GM12878 (cell line): ENCODE measurements at regions not wholly inside any gene's neighbourhood (a gene's known extent, or its start where the extent isn't known, plus 50 kb on each side); places are given as distances from the start of the nearest gene placed in this dataset.

Experiments
- CBX5 ChIP-seq: sonication (generic); IDR thresholded peaks from 2 replicates; pipeline ENCODE4 v1.6.1; 2016; ENCODE audit warnings: low read depth, moderate library complexity, mild to moderate bottlenecking, inconsistent platforms
- CTCF ChIP-seq, 3 experiments: IDR thresholded peaks in 2 of 3; conservative IDR thresholded peaks in 1 of 3; 2 replicates each; pipeline ENCODE4 v1.5.1; 2011; ENCODE audit warnings: low read depth in 3 of 3, low read length in 3 of 3, mild to moderate bottlenecking in 3 of 3, control low read depth in 2 of 3, moderate library complexity in 2 of 3, inconsistent platforms in 1 of 3, mixed read lengths in 1 of 3; ENCODE audit not compliant: control insufficient read depth in 2 of 3, insufficient read depth in 1 of 3; ENCODE audit errors: extremely low read depth in 1 of 3
- EED ChIP-seq: sonication (generic); IDR thresholded peaks from 2 replicates; pipeline ENCODE4 v1.6.1; 2016; ENCODE audit warnings: antibody characterized with exemption, low read depth
- ETV6 ChIP-seq, 2 experiments: fragments of 450-650 bp in 1 of 2; IDR thresholded peaks in 1 of 2; conservative IDR thresholded peaks in 1 of 2; 2 replicates each; pipeline ENCODE4 v1.6.1; 2014; ENCODE audit warnings: antibody characterized with exemption in 1 of 2, borderline replicate concordance in 1 of 2, low read depth in 1 of 2, mild to moderate bottlenecking in 1 of 2, moderate library complexity in 1 of 2
- IKZF1 ChIP-seq: fragments of 450-650 bp; conservative IDR thresholded peaks from 2 replicates; pipeline ENCODE4 v1.6.1; 2017; ENCODE audit warnings: antibody characterized with exemption, mild to moderate bottlenecking
- JUNB ChIP-seq: IDR thresholded peaks from 2 replicates; pipeline ENCODE4 v1.6.1; 2016; ENCODE audit warnings: antibody characterized with exemption, mild to moderate bottlenecking
- NRF1 ChIP-seq: conservative IDR thresholded peaks from 2 replicates; pipeline ENCODE4 v1.6.1; 2011; ENCODE audit warnings: mild to moderate bottlenecking, low read depth, low read length, improper control_type of control experiment
- PML ChIP-seq: IDR thresholded peaks from 2 replicates; pipeline ENCODE4 v1.6.1; 2012; ENCODE audit warnings: low read length, inconsistent platforms
- POLR2A ChIP-seq: IDR thresholded peaks from 2 replicates; pipeline ENCODE4 v1.6.1; 2011; ENCODE audit warnings: low read depth, mild to moderate bottlenecking, low read length
- YY1 ChIP-seq: IDR thresholded peaks from 2 replicates; pipeline ENCODE4 v1.6.1; 2011; ENCODE audit warnings: low read depth, mild to moderate bottlenecking, low read length
- TF ChIP-seq, protein P1 (sequence below): IDR thresholded peaks from 2 replicates; pipeline ENCODE4 v1.6.1; 2011; ENCODE audit warnings: borderline replicate concordance, low read depth, mild to moderate bottlenecking, moderate library complexity, mixed read lengths, low read length; ENCODE audit not compliant: insufficient read depth; ENCODE audit errors: extremely low read length
- TF ChIP-seq, protein P2 (sequence below): fragments of 450-650 bp; IDR thresholded peaks from 2 replicates; pipeline ENCODE4 v1.6.1; 2016; ENCODE audit warnings: mild to moderate bottlenecking, moderate library complexity, borderline replicate concordance

GRCh38 chrX:113408843-113409242, 568.2 kb upstream of the AMOT start:
- TF ChIP-seq IKZF1, result no peak
- no peak for TF ChIP-seq YY1
- TF ChIP-seq POLR2A, result no peak
- no peak for TF ChIP-seq CTCF (IDR thresholded peaks at IDR 0.05 in 2 of 3, conservative IDR thresholded peaks at IDR 0.05 in 1 of 3; ENCODE audit: control insufficient read depth in 2 of 3, extremely low read depth in 1 of 3, insufficient read depth in 1 of 3, low read depth in 3 of 3, low read length in 3 of 3)
- no peak for TF ChIP-seq ETV6 (conservative IDR thresholded peaks at IDR 0.05 in 1 of 2, IDR thresholded peaks at IDR 0.05 in 1 of 2; ENCODE audit: borderline replicate concordance in 1 of 2, low read depth in 1 of 2)
- no peak for TF ChIP-seq CBX5
- TF ChIP-seq EED, result no peak
- TF ChIP-seq NRF1, result no peak
- TF ChIP-seq, protein P1, sequence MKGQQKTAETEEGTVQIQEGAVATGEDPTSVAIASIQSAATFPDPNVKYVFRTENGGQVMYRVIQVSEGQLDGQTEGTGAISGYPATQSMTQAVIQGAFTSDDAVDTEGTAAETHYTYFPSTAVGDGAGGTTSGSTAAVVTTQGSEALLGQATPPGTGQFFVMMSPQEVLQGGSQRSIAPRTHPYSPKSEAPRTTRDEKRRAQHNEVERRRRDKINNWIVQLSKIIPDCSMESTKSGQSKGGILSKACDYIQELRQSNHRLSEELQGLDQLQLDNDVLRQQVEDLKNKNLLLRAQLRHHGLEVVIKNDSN, result no peak
- no peak for TF ChIP-seq PML
- no peak for TF ChIP-seq JUNB
- TF ChIP-seq, protein P2, sequence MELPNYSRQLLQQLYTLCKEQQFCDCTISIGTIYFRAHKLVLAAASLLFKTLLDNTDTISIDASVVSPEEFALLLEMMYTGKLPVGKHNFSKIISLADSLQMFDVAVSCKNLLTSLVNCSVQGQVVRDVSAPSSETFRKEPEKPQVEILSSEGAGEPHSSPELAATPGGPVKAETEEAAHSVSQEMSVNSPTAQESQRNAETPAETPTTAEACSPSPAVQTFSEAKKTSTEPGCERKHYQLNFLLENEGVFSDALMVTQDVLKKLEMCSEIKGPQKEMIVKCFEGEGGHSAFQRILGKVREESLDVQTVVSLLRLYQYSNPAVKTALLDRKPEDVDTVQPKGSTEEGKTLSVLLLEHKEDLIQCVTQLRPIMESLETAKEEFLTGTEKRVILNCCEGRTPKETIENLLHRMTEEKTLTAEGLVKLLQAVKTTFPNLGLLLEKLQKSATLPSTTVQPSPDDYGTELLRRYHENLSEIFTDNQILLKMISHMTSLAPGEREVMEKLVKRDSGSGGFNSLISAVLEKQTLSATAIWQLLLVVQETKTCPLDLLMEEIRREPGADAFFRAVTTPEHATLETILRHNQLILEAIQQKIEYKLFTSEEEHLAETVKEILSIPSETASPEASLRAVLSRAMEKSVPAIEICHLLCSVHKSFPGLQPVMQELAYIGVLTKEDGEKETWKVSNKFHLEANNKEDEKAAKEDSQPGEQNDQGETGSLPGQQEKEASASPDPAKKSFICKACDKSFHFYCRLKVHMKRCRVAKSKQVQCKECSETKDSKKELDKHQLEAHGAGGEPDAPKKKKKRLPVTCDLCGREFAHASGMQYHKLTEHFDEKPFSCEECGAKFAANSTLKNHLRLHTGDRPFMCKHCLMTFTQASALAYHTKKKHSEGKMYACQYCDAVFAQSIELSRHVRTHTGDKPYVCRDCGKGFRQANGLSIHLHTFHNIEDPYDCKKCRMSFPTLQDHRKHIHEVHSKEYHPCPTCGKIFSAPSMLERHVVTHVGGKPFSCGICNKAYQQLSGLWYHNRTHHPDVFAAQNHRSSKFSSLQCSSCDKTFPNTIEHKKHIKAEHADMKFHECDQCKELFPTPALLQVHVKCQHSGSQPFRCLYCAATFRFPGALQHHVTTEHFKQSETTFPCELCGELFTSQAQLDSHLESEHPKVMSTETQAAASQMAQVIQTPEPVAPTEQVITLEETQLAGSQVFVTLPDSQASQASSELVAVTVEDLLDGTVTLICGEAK, result no peak
